ENCODE measurements at regions not wholly inside any gene's neighbourhood (a gene's known extent, or its start where the extent isn't known, plus 50 kb on each side); places are given as distances from the start of the nearest gene placed in this dataset.
"Not testable (repeated sequence)": the region's sequence is repeated elsewhere in the genome, so short reads cannot be mapped to it uniquely, and the experiment has no call there.

GRCh38 chr3:27607370-27607769 lies 114.8 kb downstream of the EOMES start:
- Histone ChIP-seq H3K27me3 (no peaks in the 10 kb centered on the region), H3K27ac (no peak overlapping the region), H3K4me3 (no peak overlapping the region), H3K4me1 (peaks cover 3% of the 10 kb centered on the region), H3K36me3 (no peaks in the 10 kb centered on the region), H3K9me3 (no peaks in the 10 kb centered on the region)
- TF ChIP-seq CTCF (IDR thresholded peaks at IDR 0.05): no peak
- intact Hi-C loops (cut with DNase I): no loop called here
- ATAC-seq: no peak
- no peak for DNase-seq

GRCh38 chr3:27606537-27606936 lies 115.6 kb downstream of the EOMES start:
- DNase-seq (no peak), ATAC-seq (no peak)
- Histone ChIP-seq H3K9me3 (no peaks in the 10 kb centered on the region), H3K4me3 (no peak overlapping the region), H3K4me1 (peaks cover 3% of the 10 kb centered on the region), H3K27me3 (no peaks in the 10 kb centered on the region), H3K27ac (no peak overlapping the region), H3K36me3 (no peaks in the 10 kb centered on the region)
- no peak for TF ChIP-seq CTCF (IDR thresholded peaks at IDR 0.05)
- intact Hi-C loops (cut with DNase I): no loop called here

- H3K27ac ChIP-seq; DNase-seq; H3K4me3 ChIP-seq; H3K9me3 ChIP-seq; ATAC-seq; H3K4me1 ChIP-seq; H3K27me3 ChIP-seq; intact Hi-C loops (cut with DNase I); H3K36me3 ChIP-seq: not testable (repeated sequence)
Measured at GRCh38 chr3:27601311-27601710, 117.1 kb upstream of the SLC4A7 start.

GRCh38 chr3:27599741-27600140 lies 115.6 kb upstream of the SLC4A7 start:
- ATAC-seq; H3K9me3 ChIP-seq; H3K4me1 ChIP-seq; DNase-seq; H3K4me3 ChIP-seq; intact Hi-C loops (cut with DNase I); H3K27me3 ChIP-seq; H3K27ac ChIP-seq; H3K36me3 ChIP-seq: not testable (repeated sequence)

GRCh38 chr3:27596921-27597320 lies 112.7 kb upstream of the SLC4A7 start:
- intact Hi-C loops (cut with DNase I): no loop called here
- no peak for TF ChIP-seq CTCF (IDR thresholded peaks at IDR 0.05)
- Histone ChIP-seq H3K4me1 (peaks cover 12% of the 10 kb centered on the region), H3K9me3 (no peaks in the 10 kb centered on the region), H3K27ac (no peak overlapping the region), H3K36me3 (no peaks in the 10 kb centered on the region), H3K4me3 (no peak overlapping the region), H3K27me3 (no peaks in the 10 kb centered on the region)
- no peak for DNase-seq
- peak; percentile 65 for ATAC-seq

GRCh38 chr3:27596334-27596841 lies 112.2 kb upstream of the SLC4A7 start:
- H3K27ac ChIP-seq: no peak overlapping the region
- DNase-seq (no peak), ATAC-seq (peak; percentile 53)

More at GRCh38 chr3:27596334-27596841, 112.2 kb upstream of the SLC4A7 start:
- Histone ChIP-seq H3K4me3 (no peak overlapping the region), H3K27me3 (no peaks in the 10 kb centered on the region), H3K4me1 (peaks cover 17% of the 10 kb centered on the region), H3K9me3 (no peaks in the 10 kb centered on the region), H3K36me3 (no peaks in the 10 kb centered on the region)
- TF ChIP-seq CTCF (IDR thresholded peaks at IDR 0.05): no peak
- intact Hi-C loops (cut with DNase I): no loop called here
